ENCODE measurements at regions not wholly inside any gene's neighbourhood (a gene's known extent, or its start where the extent isn't known, plus 50 kb on each side); places are given as distances from the start of the nearest gene placed in this dataset.

DNA sequence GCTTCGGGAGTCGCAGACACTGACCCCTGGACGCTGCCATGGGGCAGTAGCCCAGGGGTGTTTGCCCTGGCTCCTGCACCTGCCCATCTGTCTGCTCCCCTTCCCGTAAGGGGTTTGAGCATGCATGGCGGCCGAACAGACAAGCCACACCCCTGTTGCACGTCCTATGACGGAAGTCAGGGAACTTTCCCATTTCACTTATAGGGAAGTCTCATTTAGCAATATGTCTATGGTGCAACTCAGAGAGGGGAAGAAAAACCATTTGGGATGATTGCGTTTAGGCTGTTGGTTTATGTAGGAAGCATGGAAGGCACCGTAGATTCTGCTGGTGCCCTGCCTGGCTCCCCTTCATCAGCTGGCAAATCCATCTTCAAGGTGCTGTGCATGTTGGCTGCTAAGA, 112.5 kb downstream of the HAPSTR1 start:
- Histone ChIP-seq H4K20me1 (ENCODE audit: insufficient read depth, low read length, poor library complexity, severe bottlenecking) (no peaks in the 10 kb centered on the region), H3K9ac (ENCODE audit: low read depth, low read length, poor library complexity, severe bottlenecking) (no peak overlapping the region), H3K27me3 (ENCODE audit: insufficient read depth, low read length, poor library complexity, severe bottlenecking) (no peaks in the 10 kb centered on the region), H3K9me3 (ENCODE audit: insufficient read depth, low read depth, low read length) (no peaks in the 10 kb centered on the region), H3K4me2 (ENCODE audit: low read depth, low read length, poor library complexity, severe bottlenecking) (no peak overlapping the region), H3K36me3 (ENCODE audit: insufficient read depth, low read length) (no peaks in the 10 kb centered on the region), H3K4me1 (ENCODE audit: insufficient read depth, low read length, poor library complexity, severe bottlenecking) (no peaks in the 10 kb centered on the region), H2AFZ (ENCODE audit: low read length) (no peak overlapping the region), H3K9me2 (replicated peaks; ENCODE audit: low read depth, low read length) (no peaks in the 10 kb centered on the region), H3F3A (ENCODE audit: low read depth) (no peaks in the 10 kb centered on the region), H3K79me2 (ENCODE audit: insufficient read depth, low read length) (no peaks in the 10 kb centered on the region), H3K4me3 (ENCODE audit: low read length, poor library complexity, severe bottlenecking) (no peak overlapping the region)
- TF ChIP-seq, protein P1, sequence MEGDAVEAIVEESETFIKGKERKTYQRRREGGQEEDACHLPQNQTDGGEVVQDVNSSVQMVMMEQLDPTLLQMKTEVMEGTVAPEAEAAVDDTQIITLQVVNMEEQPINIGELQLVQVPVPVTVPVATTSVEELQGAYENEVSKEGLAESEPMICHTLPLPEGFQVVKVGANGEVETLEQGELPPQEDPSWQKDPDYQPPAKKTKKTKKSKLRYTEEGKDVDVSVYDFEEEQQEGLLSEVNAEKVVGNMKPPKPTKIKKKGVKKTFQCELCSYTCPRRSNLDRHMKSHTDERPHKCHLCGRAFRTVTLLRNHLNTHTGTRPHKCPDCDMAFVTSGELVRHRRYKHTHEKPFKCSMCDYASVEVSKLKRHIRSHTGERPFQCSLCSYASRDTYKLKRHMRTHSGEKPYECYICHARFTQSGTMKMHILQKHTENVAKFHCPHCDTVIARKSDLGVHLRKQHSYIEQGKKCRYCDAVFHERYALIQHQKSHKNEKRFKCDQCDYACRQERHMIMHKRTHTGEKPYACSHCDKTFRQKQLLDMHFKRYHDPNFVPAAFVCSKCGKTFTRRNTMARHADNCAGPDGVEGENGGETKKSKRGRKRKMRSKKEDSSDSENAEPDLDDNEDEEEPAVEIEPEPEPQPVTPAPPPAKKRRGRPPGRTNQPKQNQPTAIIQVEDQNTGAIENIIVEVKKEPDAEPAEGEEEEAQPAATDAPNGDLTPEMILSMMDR (conservative IDR thresholded peaks at IDR 0.05; ENCODE audit: low read length): no peak
- TF ChIP-seq EZH2phosphoT487 (IDR thresholded peaks at IDR 0.05; ENCODE audit: borderline replicate concordance): no peak

DNA sequence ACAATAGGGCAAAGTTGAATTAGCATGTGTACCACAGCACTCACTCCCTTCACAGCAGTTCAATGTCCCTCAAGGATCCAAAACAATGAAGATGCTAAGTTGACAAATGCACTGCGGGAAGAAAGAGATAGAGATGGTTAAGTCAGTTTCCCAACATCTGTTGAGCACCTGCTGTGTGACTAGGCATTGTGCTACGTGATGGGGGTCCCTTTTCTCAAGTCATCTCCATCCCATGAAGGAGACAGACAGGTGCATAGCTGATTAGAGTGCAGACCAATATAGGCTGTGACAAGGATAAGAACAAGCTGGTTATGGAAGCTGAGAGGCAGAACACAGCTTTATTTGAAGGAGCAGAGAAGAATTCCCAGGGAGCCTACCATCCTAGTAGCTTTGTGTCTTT, 114.2 kb downstream of the HAPSTR1 start:
- Histone ChIP-seq H2AFZ (ENCODE audit: low read length) (no peak overlapping the region), H4K20me1 (ENCODE audit: insufficient read depth, low read length, poor library complexity, severe bottlenecking) (no peaks in the 10 kb centered on the region), H3K9me3 (ENCODE audit: insufficient read depth, low read depth, low read length) (no peaks in the 10 kb centered on the region), H3F3A (ENCODE audit: low read depth) (no peaks in the 10 kb centered on the region), H3K4me1 (ENCODE audit: insufficient read depth, low read length, poor library complexity, severe bottlenecking) (no peaks in the 10 kb centered on the region), H3K9ac (ENCODE audit: low read depth, low read length, poor library complexity, severe bottlenecking) (no peak overlapping the region), H3K36me3 (ENCODE audit: insufficient read depth, low read length) (no peaks in the 10 kb centered on the region), H3K4me2 (ENCODE audit: low read depth, low read length, poor library complexity, severe bottlenecking) (no peak overlapping the region), H3K9me2 (replicated peaks; ENCODE audit: low read depth, low read length) (no peaks in the 10 kb centered on the region), H3K4me3 (ENCODE audit: low read length, poor library complexity, severe bottlenecking) (no peak overlapping the region), H3K79me2 (ENCODE audit: insufficient read depth, low read length) (no peaks in the 10 kb centered on the region), H3K27me3 (ENCODE audit: insufficient read depth, low read length, poor library complexity, severe bottlenecking) (no peaks in the 10 kb centered on the region)
- TF ChIP-seq, protein P1 (conservative IDR thresholded peaks at IDR 0.05; ENCODE audit: low read length): no peak
- no peak for TF ChIP-seq EZH2phosphoT487 (IDR thresholded peaks at IDR 0.05; ENCODE audit: borderline replicate concordance)

DNA sequence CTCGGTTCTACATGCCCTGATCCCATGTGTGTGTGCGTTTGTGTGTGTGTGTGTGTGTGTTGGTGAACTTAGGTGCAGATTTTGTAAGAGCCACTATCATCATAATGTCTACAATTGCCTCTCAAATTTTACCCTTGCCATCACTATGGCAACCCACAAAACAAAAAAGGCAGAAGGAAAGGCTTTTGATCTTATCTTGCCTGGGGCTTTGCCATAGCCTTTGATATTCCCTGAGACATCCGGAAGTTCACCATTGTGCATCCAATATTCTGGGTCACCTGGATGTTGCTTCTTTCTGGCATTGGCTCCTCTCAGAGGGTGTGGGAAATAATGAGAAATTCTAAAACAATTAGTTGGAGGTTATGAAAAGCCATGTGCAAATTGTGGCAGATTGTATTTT, 114.7 kb downstream of the HAPSTR1 start:
- Histone ChIP-seq H2AFZ (ENCODE audit: low read length) (no peak overlapping the region), H3K4me1 (ENCODE audit: insufficient read depth, low read length, poor library complexity, severe bottlenecking) (no peaks in the 10 kb centered on the region), H3K79me2 (ENCODE audit: insufficient read depth, low read length) (no peaks in the 10 kb centered on the region), H3K9me3 (ENCODE audit: insufficient read depth, low read depth, low read length) (no peaks in the 10 kb centered on the region), H3F3A (ENCODE audit: low read depth) (no peaks in the 10 kb centered on the region), H3K4me3 (ENCODE audit: low read length, poor library complexity, severe bottlenecking) (no peak overlapping the region), H3K9ac (ENCODE audit: low read depth, low read length, poor library complexity, severe bottlenecking) (no peak overlapping the region), H4K20me1 (ENCODE audit: insufficient read depth, low read length, poor library complexity, severe bottlenecking) (no peaks in the 10 kb centered on the region), H3K36me3 (ENCODE audit: insufficient read depth, low read length) (no peaks in the 10 kb centered on the region), H3K4me2 (ENCODE audit: low read depth, low read length, poor library complexity, severe bottlenecking) (no peak overlapping the region), H3K9me2 (replicated peaks; ENCODE audit: low read depth, low read length) (no peaks in the 10 kb centered on the region), H3K27me3 (ENCODE audit: insufficient read depth, low read length, poor library complexity, severe bottlenecking) (no peaks in the 10 kb centered on the region)
- TF ChIP-seq EZH2phosphoT487 (IDR thresholded peaks at IDR 0.05; ENCODE audit: borderline replicate concordance): no peak
- TF ChIP-seq, protein P1 (conservative IDR thresholded peaks at IDR 0.05; ENCODE audit: low read length): no peak
